ENCODE measurements at regions not wholly inside any gene's neighbourhood (a gene's known extent, or its start where the extent isn't known, plus 50 kb on each side); places are given as distances from the start of the nearest gene placed in this dataset.
"Not testable (repeated sequence)": the region's sequence is repeated elsewhere in the genome, so short reads cannot be mapped to it uniquely, and the experiment has no call there.

DNA sequence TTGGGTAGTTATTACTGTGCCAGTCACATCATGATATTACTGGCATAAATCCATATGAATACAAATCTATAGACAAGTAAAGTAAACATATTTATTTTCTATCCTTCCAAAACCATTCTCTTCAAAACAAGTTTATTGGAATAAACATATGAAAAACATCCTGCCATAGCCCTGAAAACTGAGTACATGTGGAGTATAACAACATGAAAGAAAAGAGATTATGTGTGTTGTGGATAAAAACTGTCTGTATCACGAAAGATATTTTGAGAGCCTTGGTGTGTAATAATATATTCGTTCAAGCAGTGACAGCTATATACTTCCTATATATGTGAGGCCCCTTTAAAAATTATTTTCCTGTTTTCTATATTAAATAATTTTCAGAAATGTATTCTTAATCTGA, 1742.2 kb downstream of the ARAP2 start:
- TF ChIP-seq, protein P1, sequence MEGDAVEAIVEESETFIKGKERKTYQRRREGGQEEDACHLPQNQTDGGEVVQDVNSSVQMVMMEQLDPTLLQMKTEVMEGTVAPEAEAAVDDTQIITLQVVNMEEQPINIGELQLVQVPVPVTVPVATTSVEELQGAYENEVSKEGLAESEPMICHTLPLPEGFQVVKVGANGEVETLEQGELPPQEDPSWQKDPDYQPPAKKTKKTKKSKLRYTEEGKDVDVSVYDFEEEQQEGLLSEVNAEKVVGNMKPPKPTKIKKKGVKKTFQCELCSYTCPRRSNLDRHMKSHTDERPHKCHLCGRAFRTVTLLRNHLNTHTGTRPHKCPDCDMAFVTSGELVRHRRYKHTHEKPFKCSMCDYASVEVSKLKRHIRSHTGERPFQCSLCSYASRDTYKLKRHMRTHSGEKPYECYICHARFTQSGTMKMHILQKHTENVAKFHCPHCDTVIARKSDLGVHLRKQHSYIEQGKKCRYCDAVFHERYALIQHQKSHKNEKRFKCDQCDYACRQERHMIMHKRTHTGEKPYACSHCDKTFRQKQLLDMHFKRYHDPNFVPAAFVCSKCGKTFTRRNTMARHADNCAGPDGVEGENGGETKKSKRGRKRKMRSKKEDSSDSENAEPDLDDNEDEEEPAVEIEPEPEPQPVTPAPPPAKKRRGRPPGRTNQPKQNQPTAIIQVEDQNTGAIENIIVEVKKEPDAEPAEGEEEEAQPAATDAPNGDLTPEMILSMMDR (IDR thresholded peaks at IDR 0.05; ENCODE audit: unreplicated experiment in 3 of 3): no peak
- Mint-ChIP-seq H3K4me3 (no peak overlapping the region), H3K27me3 (ENCODE audit: low read depth) (no peaks in the 10 kb centered on the region), H3K4me1 (no peaks in the 10 kb centered on the region), H3K9me3 (peaks cover 3% of the 10 kb centered on the region), H3K27ac (no peak overlapping the region), H3K36me3 (ENCODE audit: low read depth) (no peaks in the 10 kb centered on the region)

DNA sequence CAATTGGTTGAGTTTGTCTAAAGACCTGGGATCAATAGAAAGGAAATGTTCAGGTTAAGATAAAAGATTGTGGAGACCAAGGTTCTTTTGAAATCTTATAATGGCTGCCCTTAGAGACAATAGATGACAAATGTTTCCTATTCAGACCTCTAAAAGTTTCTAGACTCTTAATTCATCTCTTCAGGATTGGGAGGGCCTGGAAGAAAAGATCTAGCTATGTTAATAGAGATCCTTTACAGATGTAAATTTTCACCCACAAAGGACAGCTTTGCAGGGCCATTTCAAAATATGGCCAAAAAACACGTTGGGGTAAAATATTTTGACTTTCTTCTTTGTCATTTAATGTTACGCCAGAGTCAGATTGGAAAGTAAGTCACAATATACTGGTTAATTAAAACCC, 1739.6 kb downstream of the ARAP2 start:
- H3K36me3 Mint-ChIP-seq (ENCODE audit: low read depth); H3K27me3 Mint-ChIP-seq (ENCODE audit: low read depth); H3K4me1 Mint-ChIP-seq; H3K9me3 Mint-ChIP-seq; H3K4me3 Mint-ChIP-seq; H3K27ac Mint-ChIP-seq: not testable (repeated sequence)

DNA sequence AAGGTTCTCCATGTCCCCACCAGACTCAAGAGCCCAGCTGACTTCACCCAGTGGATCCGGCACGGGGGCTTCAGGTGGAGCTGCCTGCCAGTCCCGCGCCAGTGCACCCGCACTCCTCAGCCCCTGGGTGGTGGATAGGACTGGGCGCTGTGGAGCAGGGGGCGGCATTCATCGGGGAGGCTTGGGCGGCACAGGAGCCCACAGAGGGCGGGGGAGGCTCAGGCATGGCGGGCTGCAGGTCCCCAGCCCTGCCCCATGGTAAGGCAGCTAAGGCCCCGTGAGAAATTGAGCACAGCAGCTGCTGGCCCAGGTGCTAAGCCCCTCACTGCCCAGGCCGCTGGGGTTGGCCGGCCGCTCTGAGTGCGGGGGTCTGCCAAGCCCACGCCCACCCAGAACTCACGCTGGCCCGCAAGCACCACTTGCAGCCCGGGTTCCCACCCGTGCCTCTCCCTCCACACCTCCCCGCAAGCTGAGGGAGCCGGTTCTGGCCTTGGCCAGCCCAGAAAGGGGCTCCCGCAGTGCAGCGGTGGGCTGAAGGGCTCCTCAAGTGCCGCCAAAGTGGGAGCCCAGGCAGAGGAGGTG, 1737.7 kb downstream of the ARAP2 start:
- H3K27me3 Mint-ChIP-seq (ENCODE audit: low read depth); H3K27ac Mint-ChIP-seq; H3K36me3 Mint-ChIP-seq (ENCODE audit: low read depth); H3K4me1 Mint-ChIP-seq; H3K9me3 Mint-ChIP-seq; H3K4me3 Mint-ChIP-seq: not testable (repeated sequence)

DNA sequence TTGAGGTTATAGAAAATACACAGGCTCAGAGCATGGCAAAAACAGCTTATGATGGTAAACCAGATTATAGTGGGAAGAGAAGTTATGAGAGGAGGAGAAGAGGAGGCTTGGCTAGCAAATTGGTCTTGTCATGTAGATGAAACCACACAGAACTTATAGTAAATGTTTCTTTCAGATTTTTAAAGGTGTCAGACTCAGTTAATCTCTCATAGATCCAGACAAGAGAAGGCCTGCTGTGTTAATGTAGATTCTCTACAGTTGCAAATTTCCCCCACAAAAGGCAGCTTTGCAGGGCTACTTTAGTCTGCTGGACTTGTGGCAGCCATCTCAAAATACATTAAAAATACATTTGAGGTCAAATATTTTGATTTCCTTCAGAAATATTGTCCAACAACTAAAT, 1731.7 kb downstream of the ARAP2 start:
- Mint-ChIP-seq H3K4me1 (no peaks in the 10 kb centered on the region), H3K9me3 (peaks cover 9% of the 10 kb centered on the region)

DNA sequence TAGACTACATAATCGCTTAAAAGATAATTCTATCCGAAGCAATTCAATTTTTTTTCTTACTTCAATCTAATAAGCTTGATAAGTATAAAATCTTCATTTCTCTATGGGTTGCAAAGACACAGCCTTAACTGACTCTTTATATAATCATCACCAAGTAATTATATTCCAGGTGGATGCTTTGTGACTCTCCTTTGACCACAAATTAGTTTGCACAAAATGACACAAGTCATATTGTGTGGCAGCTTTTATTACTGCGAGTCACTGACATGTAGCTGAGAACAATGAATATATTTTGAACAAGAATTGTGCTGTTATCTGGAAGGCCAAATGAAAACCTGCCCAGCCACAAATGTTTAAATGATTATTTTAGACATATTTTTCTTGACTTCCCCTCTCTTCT, 1727.8 kb downstream of the ARAP2 start:
- Mint-ChIP-seq H3K4me1 (no peaks in the 10 kb centered on the region), H3K27me3 (ENCODE audit: low read depth) (no peaks in the 10 kb centered on the region), H3K9me3 (peaks cover 2% of the 10 kb centered on the region), H3K27ac (no peak overlapping the region), H3K4me3 (no peak overlapping the region), H3K36me3 (ENCODE audit: low read depth) (no peaks in the 10 kb centered on the region)
- TF ChIP-seq, protein P1 (IDR thresholded peaks at IDR 0.05; ENCODE audit: unreplicated experiment in 3 of 3): no peak

More for the DNA sequence above, 1731.7 kb downstream of the ARAP2 start:
- no peaks in the 10 kb centered on the region for H3K36me3 Mint-ChIP-seq (ENCODE audit: low read depth)
- H3K4me3 Mint-ChIP-seq: no peak overlapping the region
- H3K27ac Mint-ChIP-seq: no peak overlapping the region
- H3K27me3 Mint-ChIP-seq (ENCODE audit: low read depth): no peaks in the 10 kb centered on the region
- TF ChIP-seq, protein P1 (IDR thresholded peaks at IDR 0.05; ENCODE audit: unreplicated experiment in 3 of 3): no peak

DNA sequence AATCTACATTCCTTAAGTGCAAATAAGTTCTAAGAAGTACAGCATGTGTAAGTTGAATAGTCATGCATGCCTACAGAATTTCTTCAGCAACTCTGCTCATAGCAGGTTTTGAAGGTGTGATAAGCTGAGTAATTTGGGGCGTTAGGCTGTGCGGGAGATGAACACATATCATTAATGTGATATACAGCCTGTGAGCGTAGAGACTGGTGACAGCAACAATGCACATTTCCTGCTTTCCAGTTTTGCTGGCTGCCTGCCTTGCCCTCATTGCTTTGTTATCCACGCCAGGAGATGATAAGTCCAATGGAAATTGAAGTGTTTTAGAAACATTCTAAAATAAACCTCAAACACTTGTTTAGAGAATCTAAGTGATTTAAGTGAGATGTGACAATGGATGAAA, 1709.4 kb downstream of the ARAP2 start:
- Mint-ChIP-seq H3K4me3 (no peak overlapping the region), H3K27me3 (ENCODE audit: low read depth) (no peaks in the 10 kb centered on the region), H3K4me1 (peaks cover 4% of the 10 kb centered on the region), H3K9me3 (no peaks in the 10 kb centered on the region), H3K27ac (no peak overlapping the region), H3K36me3 (ENCODE audit: low read depth) (no peaks in the 10 kb centered on the region)
- TF ChIP-seq, protein P1 (IDR thresholded peaks at IDR 0.05; ENCODE audit: unreplicated experiment in 3 of 3): no peak

DNA sequence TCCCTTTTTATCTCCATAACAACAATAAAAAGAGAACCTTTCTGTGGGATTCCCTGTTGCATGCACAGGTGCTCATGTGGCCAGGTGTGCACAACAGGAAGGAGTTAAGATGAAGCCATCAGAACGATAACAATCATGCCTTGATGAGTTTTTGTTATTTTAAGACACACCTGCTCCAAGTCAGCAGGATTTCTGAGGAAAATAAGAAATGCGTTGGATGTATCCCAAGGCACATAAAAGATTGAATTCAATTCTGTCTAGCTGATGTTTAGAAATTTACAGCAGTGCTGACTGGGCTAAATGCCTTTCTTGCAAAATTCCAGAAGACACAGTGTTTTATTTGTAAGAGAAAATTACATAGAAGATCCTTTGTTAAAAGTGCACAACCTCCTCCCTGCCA, 1678.2 kb downstream of the ARAP2 start:
- Mint-ChIP-seq H3K36me3 (ENCODE audit: low read depth) (no peaks in the 10 kb centered on the region), H3K27ac (peak overlapping the region in 2 of 3 experiments; percentile 19 to 90)
- TF ChIP-seq, protein P1 (IDR thresholded peaks at IDR 0.05; ENCODE audit: unreplicated experiment in 3 of 3): no peak

More for the DNA sequence above, 1678.2 kb downstream of the ARAP2 start:
- H3K4me3 Mint-ChIP-seq: no peak overlapping the region
- H3K4me1 Mint-ChIP-seq: peaks cover 4% of the 10 kb centered on the region
- no peaks in the 10 kb centered on the region for H3K27me3 Mint-ChIP-seq (ENCODE audit: low read depth)
- H3K9me3 Mint-ChIP-seq: no peaks in the 10 kb centered on the region

Measured in nephron (organoid).